OCI-LY7 (cell line): ENCODE measurements at regions not wholly inside any gene's neighbourhood (a gene's known extent, or its start where the extent isn't known, plus 50 kb on each side); places are given as distances from the start of the nearest gene placed in this dataset.

ENCODE experiments used
- BruUV-seq: library from RNA; stranded (reverse); fragments of 400-500 nt; replicated peaks from 2 replicates; lab custom pipeline; 2021; lab: Mats Ljungman, UMichigan
- CTCF ChIA-PET: fragments of 300-600 bp; sonication (Branson Sonifier 250); formaldehyde crosslinking; loops from one replicate; lab custom pipeline; 2022; ENCODE audit warnings: antibody characterized with exemption; ENCODE audit not compliant: unreplicated experiment; lab: Charles Lee
- POLR2A ChIA-PET: fragments of 300-600 bp; sonication (Branson Sonifier 250); formaldehyde crosslinking; loops from one replicate; lab custom pipeline; 2022; ENCODE audit warnings: antibody characterized with exemption; lab: Charles Lee
- DNase-seq: peaks from one replicate; pipeline ENCODE4 v3.0.0-alpha.2; 2015; ENCODE audit warnings: low spot score
- H2AFZ ChIP-seq: fragments of 200-600 bp; sonication (generic), shearing (Covaris generic); 2 replicates; pipeline ENCODE4 v1.6.1; 2014; ENCODE audit warnings: mild to moderate bottlenecking, antibody characterized with exemption, low read length, moderate library complexity
- H3K27ac ChIP-seq: fragments of 200-600 bp; sonication (generic); 2 replicates; pipeline ENCODE4 v1.5.1; 2014; ENCODE audit warnings: mixed run types, low read depth, mild to moderate bottlenecking, moderate library complexity, low read length, inconsistent platforms; ENCODE audit not compliant: poor library complexity, severe bottlenecking
- H3K36me3 ChIP-seq: fragments of 200-600 bp; sonication (generic); 2 replicates; pipeline ENCODE4 v1.6.1; 2014; ENCODE audit warnings: mild to moderate bottlenecking, antibody characterized with exemption, low read length, moderate library complexity, mixed read lengths; ENCODE audit not compliant: insufficient read depth
- H3K4me1 ChIP-seq: fragments of 200-600 bp; sonication (generic); 2 replicates; pipeline ENCODE4 v1.5.1; 2014; ENCODE audit warnings: mild to moderate bottlenecking, low read length; ENCODE audit not compliant: insufficient read depth, poor library complexity, severe bottlenecking
- H3K4me2 ChIP-seq: fragments of 200-600 bp; sonication (generic); 2 replicates; pipeline ENCODE4 v1.6.1; 2014; ENCODE audit warnings: mild to moderate bottlenecking, low read length
- H3K4me3 ChIP-seq: fragments of 200-600 bp; sonication (generic); 2 replicates; pipeline ENCODE4 v1.5.1; 2014; ENCODE audit warnings: mild to moderate bottlenecking, low read depth, low read length; ENCODE audit not compliant: poor library complexity, severe bottlenecking
- H3K79me2 ChIP-seq: fragments of 200-600 bp; sonication (generic); 2 replicates; pipeline ENCODE4 v1.6.1; 2016; ENCODE audit warnings: low read depth, mild to moderate bottlenecking, low read length, moderate library complexity, mixed read lengths; ENCODE audit not compliant: insufficient read depth
- H3K9me2 ChIP-seq: fragments of 200-600 bp; sonication (generic); 2 replicates; pipeline ENCODE4 v1.6.1; 2016; ENCODE audit warnings: mild to moderate bottlenecking, low read length, mixed read lengths; ENCODE audit not compliant: insufficient read depth
- H3K9me3 ChIP-seq: fragments of 200-600 bp; sonication (generic); 2 replicates; pipeline ENCODE4 v1.6.1; 2014; ENCODE audit warnings: mild to moderate bottlenecking, mixed run types, low read length, mixed read lengths
- H4K20me1 ChIP-seq: fragments of 200-600 bp; sonication (generic); 2 replicates; pipeline ENCODE4 v1.6.1; 2014; ENCODE audit warnings: mild to moderate bottlenecking, antibody characterized with exemption, low read length, moderate library complexity, mixed read lengths; ENCODE audit not compliant: insufficient read depth
- CTCF ChIP-seq: fragments of 200-600 bp; sonication (generic); conservative IDR thresholded peaks from 2 replicates; pipeline ENCODE4 v1.5.1; 2014; ENCODE audit warnings: mild to moderate bottlenecking, antibody characterized with exemption, low read length, moderate library complexity, mixed read lengths
- EZH2phosphoT487 ChIP-seq: fragments of 200-600 bp; sonication (generic); IDR thresholded peaks from 2 replicates; pipeline ENCODE4 v1.6.1; 2018; ENCODE audit warnings: low read depth, borderline replicate concordance, mild to moderate bottlenecking, mixed run types, antibody characterized with exemption, low read length, moderate library complexity, mixed read lengths
- intact Hi-C: fragments of 100-400 bp; cut with micrococcal nuclease; formaldehyde crosslinking; loops from one replicate; pipeline ENCODE4 v1.10.0; 2022; ENCODE audit not compliant: unreplicated experiment

- Histone ChIP-seq H3K27ac (no peak overlapping the region), H3K4me2 (no peak overlapping the region), H3K9me2 (no peaks in the 10 kb centered on the region), H3K79me2 (no peaks in the 10 kb centered on the region), H3K4me3 (no peak overlapping the region), H3K36me3 (no peaks in the 10 kb centered on the region), H3K4me1 (no peaks in the 10 kb centered on the region), H2AFZ (no peak overlapping the region), H3K9me3 (no peaks in the 10 kb centered on the region), H4K20me1 (no peaks in the 10 kb centered on the region)
- TF ChIP-seq CTCF = no peak
- TF ChIP-seq EZH2phosphoT487 = no peak
- intact Hi-C loops = no loop called here
- BruUV-seq = no TSS peak
- ChIA-PET CTCF (no interaction called here), POLR2A (no interaction called here)
- DNase-seq = no peak
Measured at GRCh38 chr3:74693251-74693650, 78.8 kb upstream of the CNTN3 start.

DNA sequence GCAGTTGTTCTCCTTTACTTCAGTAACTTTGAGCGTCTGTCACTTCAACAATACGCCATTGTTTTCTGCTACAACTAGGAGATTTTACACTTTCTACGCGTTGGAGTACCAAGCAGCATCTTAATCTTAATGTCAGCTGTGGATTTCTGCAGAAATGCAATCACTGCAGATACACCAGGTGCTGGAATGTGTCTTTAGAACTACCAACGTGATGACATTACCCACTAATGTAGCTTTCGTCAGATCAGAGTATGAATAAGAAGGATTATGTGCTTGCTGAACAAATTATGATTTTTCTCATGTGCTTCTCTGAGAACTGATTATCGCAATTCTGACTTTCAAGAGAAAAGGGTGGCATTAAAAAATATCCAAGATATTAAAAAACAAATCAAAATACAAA lies 77.5 kb upstream of the CNTN3 start:
- Histone ChIP-seq H3K36me3 (no peaks in the 10 kb centered on the region), H2AFZ (no peak overlapping the region), H3K4me3 (no peak overlapping the region), H3K79me2 (no peaks in the 10 kb centered on the region), H3K27ac (no peak overlapping the region), H3K9me3 (no peaks in the 10 kb centered on the region), H3K9me2 (no peaks in the 10 kb centered on the region), H3K4me2 (no peak overlapping the region), H3K4me1 (no peaks in the 10 kb centered on the region), H4K20me1 (no peaks in the 10 kb centered on the region)
- no TSS peak for BruUV-seq
- ChIA-PET CTCF (no interaction called here), POLR2A (interaction anchor here (0.6 kb wide), 1 partner anchor 55 kb away, joined by 5 read pairs; no protein-coding TSS in a partner anchor)
- intact Hi-C loops = no loop called here
- DNase-seq = no peak
- TF ChIP-seq EZH2phosphoT487 (no peak), CTCF (no peak)

DNA sequence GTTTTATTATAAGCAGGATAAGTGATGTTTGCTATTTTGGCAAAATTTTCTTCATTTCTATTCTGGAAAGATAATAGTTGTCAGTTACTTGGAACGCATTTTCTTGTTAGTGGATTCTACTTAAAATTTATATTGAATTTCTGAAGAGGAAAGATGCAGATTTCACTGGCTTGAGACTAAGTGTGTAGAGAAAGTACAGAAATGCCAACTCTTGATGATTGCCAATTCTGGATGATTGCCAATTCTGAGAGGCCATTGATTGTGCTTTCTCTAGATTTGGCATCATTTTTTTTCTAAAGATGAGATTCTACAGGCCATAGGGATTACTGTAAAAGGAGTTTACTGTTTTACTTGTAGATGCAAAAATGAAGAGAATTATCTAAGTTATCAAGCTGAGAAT lies 58.9 kb upstream of the CNTN3 start:
- H3K9me2 ChIP-seq = no peaks in the 10 kb centered on the region
- no peak for DNase-seq
- no peaks in the 10 kb centered on the region for H3K36me3 ChIP-seq
- ChIA-PET POLR2A (no interaction called here), CTCF (no interaction called here)
- H3K4me2 ChIP-seq = no peak overlapping the region
- intact Hi-C loops = no loop called here
- H3K4me1 ChIP-seq = no peaks in the 10 kb centered on the region
- TF ChIP-seq EZH2phosphoT487 = no peak
- no peak for TF ChIP-seq CTCF
- no peak overlapping the region for H3K4me3 ChIP-seq
- BruUV-seq = no TSS peak
- H3K27ac ChIP-seq = no peak overlapping the region
- H2AFZ ChIP-seq = no peak overlapping the region
- no peaks in the 10 kb centered on the region for H4K20me1 ChIP-seq
- no peaks in the 10 kb centered on the region for H3K79me2 ChIP-seq
- H3K9me3 ChIP-seq = no peaks in the 10 kb centered on the region
